ENCODE measurements at regions not wholly inside any gene's neighbourhood (a gene's known extent, or its start where the extent isn't known, plus 50 kb on each side); places are given as distances from the start of the nearest gene placed in this dataset.
A peak's percentile ranks its signal among the peaks of the same experiment; 100 is the strongest.

DNA sequence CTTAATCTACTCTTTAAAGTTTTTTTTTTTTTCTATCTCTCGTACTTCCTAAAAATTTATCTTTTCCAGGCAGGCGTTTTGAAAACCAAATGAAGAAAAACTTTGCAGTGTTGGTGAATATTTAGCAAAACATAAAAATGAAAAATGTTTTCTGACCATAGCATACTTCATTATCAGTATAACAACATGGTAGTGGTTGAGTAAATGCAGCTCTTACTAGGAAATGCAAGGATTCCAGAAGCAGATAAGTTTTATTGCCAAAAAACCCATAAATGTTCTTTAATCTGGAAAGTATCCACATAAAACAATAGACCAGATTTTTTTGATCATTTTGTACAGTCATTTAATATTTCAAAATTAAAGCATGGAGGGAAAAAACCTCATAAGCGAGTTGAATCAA lies 136.9 kb upstream of the GUCY1A1 start:
- in situ Hi-C loops (cut with MboI; ENCODE audit: low pct_unique_long_range_greater_than_20kb, low sequenced_read_pairs): no loop called here
- no peak for DNase-seq

DNA sequence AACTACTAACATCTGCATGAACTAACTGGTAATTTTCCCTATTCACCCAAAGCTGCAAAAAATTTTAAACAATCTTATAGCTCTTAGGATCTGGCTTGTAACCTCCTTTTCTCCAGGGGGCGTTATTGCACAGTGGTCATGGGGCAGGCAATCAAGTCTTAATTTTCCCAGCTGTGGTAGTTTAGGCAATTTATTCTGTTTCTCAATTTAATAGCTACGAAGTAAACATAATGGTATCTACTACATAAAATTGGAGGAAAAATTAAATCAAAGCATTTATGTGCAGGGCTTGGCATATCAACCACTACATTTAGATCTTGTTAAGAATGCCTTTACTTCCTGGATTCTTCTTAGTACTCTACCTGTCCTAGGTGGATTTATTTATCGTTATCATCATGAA lies 137.4 kb upstream of the GUCY1A1 start:
- in situ Hi-C loops (cut with MboI; ENCODE audit: low pct_unique_long_range_greater_than_20kb, low sequenced_read_pairs): no loop called here
- DNase-seq: peak; percentile 63

- no peak for DNase-seq
- in situ Hi-C loops (cut with MboI; ENCODE audit: low pct_unique_long_range_greater_than_20kb, low sequenced_read_pairs): no loop called here
Observed at GRCh38 chr4:155526452-155527169, 140.0 kb upstream of the GUCY1A1 start.

- in situ Hi-C loops (cut with MboI; ENCODE audit: low pct_unique_long_range_greater_than_20kb, low sequenced_read_pairs): loop anchor here (25.0 kb wide), 1 partner anchor 262 kb away; no protein-coding TSS in a partner anchor
- DNase-seq: no peak
Observed at GRCh38 chr4:155524926-155525455, 141.7 kb upstream of the GUCY1A1 start.

DNA sequence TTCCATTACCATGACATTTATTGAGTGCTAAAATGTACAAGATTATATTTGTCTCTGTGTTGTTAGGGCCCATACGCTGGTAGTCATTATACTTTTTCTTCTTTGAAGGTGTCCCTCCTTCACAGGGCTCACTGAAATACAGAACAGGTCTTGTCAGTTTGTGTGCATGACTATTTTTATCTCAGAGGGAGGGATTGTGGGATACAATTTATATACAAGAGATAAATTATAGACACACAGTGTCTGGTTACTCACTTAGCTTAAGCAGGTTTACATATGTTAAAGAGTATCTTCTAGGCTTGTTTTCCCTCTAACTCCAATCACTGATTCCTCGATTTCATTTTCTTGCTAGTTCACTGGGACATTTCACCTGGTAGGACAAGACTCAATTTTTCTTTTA lies 143.3 kb upstream of the GUCY1A1 start:
- in situ Hi-C loops (cut with MboI; ENCODE audit: low pct_unique_long_range_greater_than_20kb, low sequenced_read_pairs): loop anchor here (25.0 kb wide), 1 partner anchor 264 kb away; no protein-coding TSS in a partner anchor
- DNase-seq: no peak

GRCh38 chr4:155522201-155522600 lies 144.4 kb upstream of the GUCY1A1 start:
- DNase-seq: no peak
- in situ Hi-C loops (cut with MboI; ENCODE audit: low pct_unique_long_range_greater_than_20kb, low sequenced_read_pairs): loop anchor here (25.0 kb wide), 1 partner anchor 265 kb away; no protein-coding TSS in a partner anchor

GRCh38 chr4:155521382-155521781 lies 144.6 kb upstream of the MAP9 start:
- DNase-seq: no peak
- in situ Hi-C loops (cut with MboI; ENCODE audit: low pct_unique_long_range_greater_than_20kb, low sequenced_read_pairs): loop anchor here (25.0 kb wide), 1 partner anchor 266 kb away; no protein-coding TSS in a partner anchor

GRCh38 chr4:155515444-155516075 lies 138.8 kb upstream of the MAP9 start:
- in situ Hi-C loops (cut with MboI; ENCODE audit: low pct_unique_long_range_greater_than_20kb, low sequenced_read_pairs): loop anchor here (25.0 kb wide), 1 partner anchor 272 kb away; no protein-coding TSS in a partner anchor
- DNase-seq: no peak

DNA sequence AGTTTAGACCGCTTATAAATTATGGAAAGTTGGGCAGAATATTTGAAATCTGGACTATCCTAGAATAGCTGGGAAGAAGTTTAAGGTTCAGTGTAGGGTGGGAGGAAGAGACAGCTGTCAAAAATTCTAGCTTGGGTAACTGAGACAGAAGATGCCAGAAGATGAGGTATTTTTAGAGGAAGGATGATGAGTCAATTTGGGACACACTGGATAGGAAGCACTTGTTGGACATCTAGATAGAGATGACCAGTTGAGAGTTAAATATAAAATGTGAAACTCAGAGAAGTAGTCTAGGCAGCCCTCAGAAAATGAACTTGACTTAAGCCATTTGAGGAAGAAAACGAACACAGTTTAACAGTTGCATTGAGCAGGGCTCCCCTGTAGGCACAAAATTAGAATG lies 137.9 kb upstream of the MAP9 start:
- in situ Hi-C loops (cut with MboI; ENCODE audit: low pct_unique_long_range_greater_than_20kb, low sequenced_read_pairs): loop anchor here (25.0 kb wide), 1 partner anchor 273 kb away; no protein-coding TSS in a partner anchor
- no peak for DNase-seq

DNA sequence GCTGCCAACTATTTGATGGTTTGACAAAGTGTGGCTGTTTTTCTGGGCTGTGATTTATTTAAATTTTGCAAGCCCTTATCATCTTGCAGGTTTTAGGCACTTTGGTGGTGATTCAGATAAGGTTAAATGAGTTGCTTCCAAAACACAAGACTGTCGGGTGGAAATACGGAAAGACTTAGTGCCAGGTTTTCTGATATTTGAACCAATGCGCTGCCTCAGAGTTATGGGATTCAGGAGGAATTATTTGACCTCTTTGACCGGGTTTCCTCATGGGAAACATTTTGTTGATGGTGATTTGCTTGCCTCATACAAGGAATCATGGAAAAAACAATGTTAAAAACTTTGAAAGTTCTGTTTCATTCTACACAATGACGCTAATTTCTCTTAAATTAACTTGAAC lies 136.1 kb upstream of the MAP9 start:
- no peak for DNase-seq
- in situ Hi-C loops (cut with MboI; ENCODE audit: low pct_unique_long_range_greater_than_20kb, low sequenced_read_pairs): loop anchor here (25.0 kb wide), 1 partner anchor 274 kb away; no protein-coding TSS in a partner anchor

- DNase-seq: no peak
- in situ Hi-C loops (cut with MboI; ENCODE audit: low pct_unique_long_range_greater_than_20kb, low sequenced_read_pairs): loop anchor here (25.0 kb wide), 1 partner anchor 275 kb away; no protein-coding TSS in a partner anchor
Observed at GRCh38 chr4:155512046-155512445, 135.3 kb upstream of the MAP9 start.

GRCh38 chr4:155510771-155511170 lies 134.0 kb upstream of the MAP9 start:
- DNase-seq: peak; percentile 49

DNA sequence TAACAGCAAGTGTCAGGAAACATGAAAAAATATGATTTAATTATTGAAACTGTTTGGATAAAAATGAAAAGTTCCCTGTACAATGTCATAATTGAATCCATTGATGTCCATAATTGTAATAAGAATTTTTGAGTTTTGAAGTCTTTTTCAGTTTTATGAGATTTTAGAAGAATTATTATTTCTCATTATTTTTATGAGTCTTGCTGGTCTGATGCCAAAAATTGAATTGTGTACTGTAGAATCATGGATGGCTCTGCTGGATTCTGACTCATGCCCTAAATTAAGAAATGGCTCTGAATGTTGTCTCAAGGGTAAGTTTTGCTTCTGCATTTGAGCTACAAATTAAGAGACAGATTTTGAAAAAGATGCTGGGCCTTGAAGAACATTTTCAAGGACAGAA lies 132.8 kb upstream of the MAP9 start:
- no peak for DNase-seq
- in situ Hi-C loops (cut with MboI; ENCODE audit: low pct_unique_long_range_greater_than_20kb, low sequenced_read_pairs): loop anchor here (25.0 kb wide), 1 partner anchor 278 kb away; no protein-coding TSS in a partner anchor

More at GRCh38 chr4:155510771-155511170, 134.0 kb upstream of the MAP9 start:
- in situ Hi-C loops (cut with MboI; ENCODE audit: low pct_unique_long_range_greater_than_20kb, low sequenced_read_pairs): loop anchor here (25.0 kb wide), 1 partner anchor 277 kb away; no protein-coding TSS in a partner anchor

DNA sequence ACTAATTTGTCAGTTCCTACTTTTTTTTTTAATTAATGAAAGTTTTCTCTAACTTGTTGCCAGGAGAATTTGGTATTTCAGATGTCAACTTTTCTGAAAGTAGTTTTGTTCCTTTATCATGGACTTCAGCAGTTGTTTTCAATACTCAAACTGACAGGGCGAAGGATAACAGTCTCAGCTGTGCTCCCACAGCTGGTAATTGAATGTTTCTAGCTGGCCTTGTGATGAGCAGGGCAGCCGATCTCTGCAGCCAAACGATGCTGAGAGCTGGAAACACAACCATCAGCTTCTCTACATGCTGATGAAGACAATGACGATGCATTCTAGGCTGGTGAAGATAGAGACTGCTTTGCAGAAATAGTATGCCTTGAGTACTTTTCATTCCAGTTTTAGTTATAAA lies 130.0 kb upstream of the MAP9 start:
- in situ Hi-C loops (cut with MboI; ENCODE audit: low pct_unique_long_range_greater_than_20kb, low sequenced_read_pairs): loop anchor here (25.0 kb wide), 1 partner anchor 281 kb away; no protein-coding TSS in a partner anchor
- DNase-seq: no peak

- DNase-seq: no peak
Observed at GRCh38 chr4:155505321-155505720, 128.6 kb upstream of the MAP9 start.

DNA sequence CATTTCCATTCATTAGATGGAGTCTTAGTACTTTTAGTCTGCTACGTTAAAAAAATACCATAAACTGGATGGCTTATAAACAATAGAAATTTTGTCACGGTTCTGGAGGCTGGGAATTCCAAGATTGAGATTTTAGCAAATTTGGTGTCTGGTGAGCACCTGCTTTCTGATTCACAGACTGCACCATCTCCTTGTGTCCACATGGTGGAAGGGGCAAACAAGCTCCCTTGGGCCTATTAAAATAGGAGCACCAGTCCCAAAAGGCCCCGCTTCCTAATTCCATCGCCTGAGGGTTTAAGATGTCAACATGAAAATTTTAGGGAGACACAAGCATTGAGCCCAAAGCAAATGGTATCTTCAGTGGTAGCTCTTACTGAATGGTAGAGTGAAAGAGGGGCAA lies 120.5 kb upstream of the MAP9 start:
- in situ Hi-C loops (cut with MboI; ENCODE audit: low pct_unique_long_range_greater_than_20kb, low sequenced_read_pairs): no loop called here
- DNase-seq: no peak

More at GRCh38 chr4:155505321-155505720, 128.6 kb upstream of the MAP9 start:
- in situ Hi-C loops (cut with MboI; ENCODE audit: low pct_unique_long_range_greater_than_20kb, low sequenced_read_pairs): loop anchor here (25.0 kb wide), 1 partner anchor 282 kb away; no protein-coding TSS in a partner anchor

- no peak for DNase-seq
- in situ Hi-C loops (cut with MboI; ENCODE audit: low pct_unique_long_range_greater_than_20kb, low sequenced_read_pairs): no loop called here
Observed at GRCh38 chr4:155496294-155496626, 119.5 kb upstream of the MAP9 start.

DNA sequence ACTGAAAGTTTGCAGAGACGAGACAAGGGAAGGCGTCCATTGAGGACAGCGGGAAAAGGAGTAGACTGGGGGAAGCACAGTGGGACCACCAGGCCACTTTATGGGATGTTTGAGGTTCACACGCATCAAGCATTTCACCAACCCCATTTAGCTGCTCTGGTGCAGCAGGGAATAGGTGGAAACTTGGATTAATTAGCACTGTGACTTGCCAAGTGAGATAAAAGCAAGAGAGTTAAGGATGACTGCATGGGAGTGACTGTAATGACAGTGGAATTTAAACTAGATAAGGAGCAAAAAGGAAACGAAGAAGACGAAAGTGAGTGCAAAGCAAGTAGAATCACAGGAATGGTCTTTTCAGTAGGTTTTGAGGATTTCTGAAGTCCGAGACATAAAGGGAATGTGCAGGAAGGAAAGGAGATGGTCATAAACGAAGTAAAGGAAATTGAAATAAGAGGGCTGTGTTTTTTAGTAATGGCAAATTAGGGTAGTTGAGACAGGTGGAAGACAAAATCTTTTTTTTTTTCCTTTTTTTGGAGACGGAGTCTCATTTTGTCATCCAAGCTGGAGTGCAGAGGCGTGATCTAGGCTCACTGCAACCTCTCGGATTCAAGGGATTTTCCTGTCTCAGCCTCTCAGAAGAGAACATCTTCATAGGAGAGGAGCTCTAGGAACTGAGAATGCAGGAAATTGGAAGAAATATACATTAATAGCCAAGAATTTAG lies 119.0 kb upstream of the MAP9 start:
- in situ Hi-C loops (cut with MboI; ENCODE audit: low pct_unique_long_range_greater_than_20kb, low sequenced_read_pairs): no loop called here
- DNase-seq: no peak

GRCh38 chr4:155494037-155494718 lies 117.4 kb upstream of the MAP9 start:
- no peak for DNase-seq
- in situ Hi-C loops (cut with MboI; ENCODE audit: low pct_unique_long_range_greater_than_20kb, low sequenced_read_pairs): no loop called here
